PC-9 (cell line): ENCODE measurements at regions not wholly inside any gene's neighbourhood (a gene's known extent, or its start where the extent isn't known, plus 50 kb on each side); places are given as distances from the start of the nearest gene placed in this dataset.

Source experiments
- EZH2 ChIP-seq: fragments of 200-600 bp; sonication (generic); IDR thresholded peaks from 2 replicates; pipeline ENCODE4 v1.8.0; 2017; ENCODE audit warnings: antibody characterized with exemption, low read depth
- TF ChIP-seq, protein P1 (sequence below): fragments of 200-600 bp; sonication (generic); conservative IDR thresholded peaks from 2 replicates; pipeline ENCODE4 v1.6.1; 2017; ENCODE audit warnings: mixed run types, antibody characterized with exemption, mild to moderate bottlenecking, moderate library complexity

DNA sequence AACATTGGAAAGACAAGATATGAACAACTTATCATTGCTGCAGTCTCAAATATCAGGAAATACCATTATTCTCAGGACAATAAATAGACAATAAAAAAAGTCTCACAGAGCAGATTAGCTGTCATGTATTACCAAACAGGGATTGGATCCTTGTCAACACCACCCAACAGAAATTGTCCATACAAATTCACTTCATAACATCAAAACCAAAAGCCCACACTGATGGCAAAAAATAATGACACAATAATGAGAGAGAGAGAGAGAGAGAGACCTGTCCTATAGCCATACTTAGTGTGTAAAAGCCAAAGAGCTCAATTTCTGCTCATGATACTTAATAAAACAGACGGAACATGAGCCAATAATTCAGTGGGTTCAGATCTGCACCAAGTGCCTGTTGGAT is 96.5 kb downstream of the PPIAL4G start:
- TF ChIP-seq EZH2, result no peak
- TF ChIP-seq, protein P1, sequence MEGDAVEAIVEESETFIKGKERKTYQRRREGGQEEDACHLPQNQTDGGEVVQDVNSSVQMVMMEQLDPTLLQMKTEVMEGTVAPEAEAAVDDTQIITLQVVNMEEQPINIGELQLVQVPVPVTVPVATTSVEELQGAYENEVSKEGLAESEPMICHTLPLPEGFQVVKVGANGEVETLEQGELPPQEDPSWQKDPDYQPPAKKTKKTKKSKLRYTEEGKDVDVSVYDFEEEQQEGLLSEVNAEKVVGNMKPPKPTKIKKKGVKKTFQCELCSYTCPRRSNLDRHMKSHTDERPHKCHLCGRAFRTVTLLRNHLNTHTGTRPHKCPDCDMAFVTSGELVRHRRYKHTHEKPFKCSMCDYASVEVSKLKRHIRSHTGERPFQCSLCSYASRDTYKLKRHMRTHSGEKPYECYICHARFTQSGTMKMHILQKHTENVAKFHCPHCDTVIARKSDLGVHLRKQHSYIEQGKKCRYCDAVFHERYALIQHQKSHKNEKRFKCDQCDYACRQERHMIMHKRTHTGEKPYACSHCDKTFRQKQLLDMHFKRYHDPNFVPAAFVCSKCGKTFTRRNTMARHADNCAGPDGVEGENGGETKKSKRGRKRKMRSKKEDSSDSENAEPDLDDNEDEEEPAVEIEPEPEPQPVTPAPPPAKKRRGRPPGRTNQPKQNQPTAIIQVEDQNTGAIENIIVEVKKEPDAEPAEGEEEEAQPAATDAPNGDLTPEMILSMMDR, result no peak
